HCT116 (cell line): ENCODE measurements at regions not wholly inside any gene's neighbourhood (a gene's known extent, or its start where the extent isn't known, plus 50 kb on each side); places are given as distances from the start of the nearest gene placed in this dataset.

Source experiments
- ATAC-seq: fragments of 200-7000 bp; cut with Tn5 transposase; 2 replicates; pipeline ENCODE4 v1.9.1; 2020; ENCODE audit warnings: mild to moderate bottlenecking, moderate library complexity
- BruUV-seq: library from RNA; stranded (reverse); fragments of 400-500 nt; replicated peaks from 2 replicates; lab custom pipeline; 2021; lab: Mats Ljungman, UMichigan
- CTCF ChIA-PET: fragments of 300-600 bp; sonication (Branson Sonifier 250); formaldehyde crosslinking; loops from one replicate; lab custom pipeline; 2021; ENCODE audit warnings: antibody characterized with exemption; lab: Charles Lee
- POLR2A ChIA-PET: fragments of 300-600, 350-600 bp; sonication (Branson Sonifier 250); formaldehyde crosslinking; loops from one replicate; lab custom pipeline; 2021; ENCODE audit warnings: antibody characterized with exemption; lab: Charles Lee
- RAD21 ChIA-PET, 2 experiments: fragments of 300-600 bp; sonication (Branson Sonifier 250); formaldehyde crosslinking; loops; one replicate each; lab custom pipeline; 2023; ENCODE audit warnings: low total read pairs in 2 of 2; ENCODE audit not compliant: uncharacterized antibody in 2 of 2, unreplicated experiment in 2 of 2, low non-redundant PET in 1 of 2; lab: Charles Lee
- DNase-seq: peaks from one replicate; pipeline ENCODE4 v3.0.0-alpha.2; 2010; ENCODE audit warnings: low read depth, low spot score
- H2AFZ ChIP-seq: fragments of 200-600 bp; shearing (Covaris generic), sonication (generic); 2 replicates; pipeline ENCODE4 v1.6.1; 2017; ENCODE audit warnings: low read depth, mixed run types, mixed read lengths, antibody characterized with exemption, low read length; ENCODE audit not compliant: poor library complexity, severe bottlenecking
- H3K27ac ChIP-seq: 2 replicates; pipeline ENCODE4 v1.5.1; 2012; ENCODE audit warnings: low read depth, low read length
- H3K27me3 ChIP-seq: fragments of 200-600 bp; sonication (generic); 2 replicates; pipeline ENCODE4 v1.6.1; 2016; ENCODE audit warnings: mixed run types, low read length, mixed read lengths; ENCODE audit not compliant: insufficient read depth
- H3K36me3 ChIP-seq, 2 experiments: fragments of 200-500 bp in 1 of 2; fragments of 200-600 bp in 1 of 2; sonication (Bioruptor generic) in 1 of 2; sonication (generic) in 1 of 2; 2 replicates each; pipeline versions ENCODE4 v1.5.1 to v1.6.1; 2014 to 2016; ENCODE audit warnings: low read length in 2 of 2, inconsistent platforms in 1 of 2, mixed read lengths in 1 of 2, mixed run types in 1 of 2; ENCODE audit not compliant: insufficient read depth in 2 of 2, control insufficient read depth in 1 of 2
- H3K4me1 ChIP-seq, 2 experiments: fragments of 200-600 bp in 1 of 2; sonication (generic) in 1 of 2; 2 replicates each; pipeline versions ENCODE4 v1.5.1 to v1.6.1; 2012 to 2017; ENCODE audit warnings: low read length in 2 of 2, inconsistent platforms in 1 of 2, mild to moderate bottlenecking in 1 of 2, mixed read lengths in 1 of 2, mixed run types in 1 of 2, moderate library complexity in 1 of 2; ENCODE audit not compliant: insufficient read depth in 2 of 2, control insufficient read depth in 1 of 2
- H3K4me2 ChIP-seq: fragments of 200-600 bp; sonication (generic); 2 replicates; pipeline ENCODE4 v1.6.1; 2017; ENCODE audit warnings: mixed run types, low read length, mixed read lengths
- H3K4me3 ChIP-seq, 2 experiments: fragments of 200-600 bp in 1 of 2; sonication (generic) in 1 of 2; replicated peaks in 1 of 2; 2 replicates each; pipeline ENCODE4 v1.5.1; 2011 to 2016; ENCODE audit warnings: low read length in 2 of 2, control low read depth in 1 of 2, low read depth in 1 of 2, mild to moderate bottlenecking in 1 of 2, mixed read lengths in 1 of 2, mixed run types in 1 of 2
- H3K79me2 ChIP-seq: fragments of 200-600 bp; sonication (generic); 2 replicates; pipeline ENCODE4 v1.6.1; 2017; ENCODE audit warnings: mild to moderate bottlenecking, mixed run types, low read length, moderate library complexity, mixed read lengths; ENCODE audit not compliant: insufficient read depth
- H3K9ac ChIP-seq: fragments of 200-600 bp; sonication (generic); 2 replicates; pipeline ENCODE4 v1.6.1; 2016; ENCODE audit warnings: low read length, mixed read lengths
- H3K9me2 ChIP-seq: fragments of 200-600 bp; sonication (generic), shearing (Covaris generic); 2 replicates; pipeline ENCODE4 v1.6.1; 2017; ENCODE audit warnings: mixed run types, mild to moderate bottlenecking, moderate library complexity; ENCODE audit not compliant: insufficient read depth
- H3K9me3 ChIP-seq, 2 experiments: fragments of 200-500 bp in 1 of 2; fragments of 200-600 bp in 1 of 2; sonication (Bioruptor generic) in 1 of 2; sonication (generic) in 1 of 2; 2 replicates each; pipeline ENCODE4 v1.6.1; 2014 to 2017; ENCODE audit warnings: low read length in 2 of 2, mixed read lengths in 2 of 2, inconsistent platforms in 1 of 2, low read depth in 1 of 2, mild to moderate bottlenecking in 1 of 2, mixed run types in 1 of 2, moderate library complexity in 1 of 2; ENCODE audit not compliant: control insufficient read depth in 1 of 2, insufficient read depth in 1 of 2
- H4K20me1 ChIP-seq: fragments of 200-600 bp; sonication (generic), shearing (Covaris generic); 2 replicates; pipeline ENCODE4 v1.6.1; 2017; ENCODE audit warnings: mixed run types, mild to moderate bottlenecking, moderate library complexity; ENCODE audit not compliant: insufficient read depth
- CBX3 ChIP-seq: IDR thresholded peaks from 2 replicates; pipeline ENCODE4 v1.6.1; 2012; ENCODE audit warnings: low read depth
- CEBPB ChIP-seq: IDR thresholded peaks from 2 replicates; pipeline ENCODE4 v1.6.1; 2012; ENCODE audit warnings: low read depth
- EGR1 ChIP-seq: IDR thresholded peaks from 2 replicates; pipeline ENCODE4 v1.6.1; 2012; ENCODE audit warnings: low read depth
- EZH2 ChIP-seq: fragments of 200-600 bp; sonication (generic); IDR thresholded peaks from 2 replicates; pipeline ENCODE4 v1.6.1; 2017; ENCODE audit warnings: antibody characterized with exemption, mixed run types
- POLR2AphosphoS5 ChIP-seq: IDR thresholded peaks from 2 replicates; pipeline ENCODE4 v1.6.1; 2011; ENCODE audit warnings: mild to moderate bottlenecking, low read depth, low read length, moderate library complexity
- SIN3A ChIP-seq: IDR thresholded peaks from 2 replicates; pipeline ENCODE4 v1.6.1; 2012; ENCODE audit warnings: low read depth
- SRF ChIP-seq: IDR thresholded peaks from 2 replicates; pipeline ENCODE4 v1.6.1; 2012; ENCODE audit warnings: low read depth
- TCF7L2 ChIP-seq: IDR thresholded peaks from 2 replicates; pipeline ENCODE4 v1.7.0; 2011; ENCODE audit warnings: borderline replicate concordance, inconsistent platforms; ENCODE audit not compliant: insufficient read depth, insufficient read length; ENCODE audit errors: extremely low read depth
- YY1 ChIP-seq: IDR thresholded peaks from 2 replicates; pipeline ENCODE4 v1.6.1; 2011; ENCODE audit warnings: low read length, low read depth, moderate library complexity, mild to moderate bottlenecking; ENCODE audit not compliant: insufficient replicate concordance; ENCODE audit errors: extremely low read depth
- ZFX ChIP-seq: fragments of 450-650 bp; IDR thresholded peaks from 2 replicates; pipeline ENCODE4 v1.6.1; 2017
- ZNF274 ChIP-seq: fragments of 200-500 bp; sonication (Bioruptor generic); IDR thresholded peaks from 2 replicates; pipeline ENCODE4 v1.6.1; 2014; ENCODE audit warnings: mild to moderate bottlenecking, low read depth, low read length, inconsistent platforms
- intact Hi-C: fragments of 100-400 bp; cut with micrococcal nuclease; formaldehyde crosslinking; loops from 2 replicates; pipeline ENCODE4 v1.10.0; 2022
- TF ChIP-seq, protein P1 (sequence below): IDR thresholded peaks from 2 replicates; pipeline ENCODE4 v1.6.1; 2011; ENCODE audit warnings: mild to moderate bottlenecking, low read length, moderate library complexity; ENCODE audit not compliant: insufficient replicate concordance; ENCODE audit errors: extremely low read depth
- TF ChIP-seq, protein P2 (sequence below), 3 experiments: fragments of 200-600 bp in 1 of 3; sonication (generic) in 1 of 3; IDR thresholded peaks in 2 of 3; conservative IDR thresholded peaks in 1 of 3; 2 replicates each; pipeline ENCODE4 v1.5.1; 2012 to 2017; ENCODE audit warnings: low read depth in 2 of 3, low read length in 2 of 3, antibody characterized with exemption in 1 of 3, borderline replicate concordance in 1 of 3, control low read depth in 1 of 3, mild to moderate bottlenecking in 1 of 3, mixed read lengths in 1 of 3, mixed run types in 1 of 3, moderate library complexity in 1 of 3; ENCODE audit not compliant: insufficient read depth in 1 of 3

GRCh38 chr12:127820846-127821245, 446.1 kb upstream of the TMEM132C start:
- H3K4me3 ChIP-seq = no peak overlapping the region
- no peak for TF ChIP-seq SRF
- TF ChIP-seq TCF7L2 = no peak
- TF ChIP-seq, protein P1, sequence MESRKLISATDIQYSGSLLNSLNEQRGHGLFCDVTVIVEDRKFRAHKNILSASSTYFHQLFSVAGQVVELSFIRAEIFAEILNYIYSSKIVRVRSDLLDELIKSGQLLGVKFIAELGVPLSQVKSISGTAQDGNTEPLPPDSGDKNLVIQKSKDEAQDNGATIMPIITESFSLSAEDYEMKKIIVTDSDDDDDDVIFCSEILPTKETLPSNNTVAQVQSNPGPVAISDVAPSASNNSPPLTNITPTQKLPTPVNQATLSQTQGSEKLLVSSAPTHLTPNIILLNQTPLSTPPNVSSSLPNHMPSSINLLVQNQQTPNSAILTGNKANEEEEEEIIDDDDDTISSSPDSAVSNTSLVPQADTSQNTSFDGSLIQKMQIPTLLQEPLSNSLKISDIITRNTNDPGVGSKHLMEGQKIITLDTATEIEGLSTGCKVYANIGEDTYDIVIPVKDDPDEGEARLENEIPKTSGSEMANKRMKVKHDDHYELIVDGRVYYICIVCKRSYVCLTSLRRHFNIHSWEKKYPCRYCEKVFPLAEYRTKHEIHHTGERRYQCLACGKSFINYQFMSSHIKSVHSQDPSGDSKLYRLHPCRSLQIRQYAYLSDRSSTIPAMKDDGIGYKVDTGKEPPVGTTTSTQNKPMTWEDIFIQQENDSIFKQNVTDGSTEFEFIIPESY = no peak
- no peak for TF ChIP-seq CEBPB
- no peak for TF ChIP-seq ZFX
- TF ChIP-seq YY1 = no peak
- no peak for TF ChIP-seq SIN3A
- no peak overlapping the region for H3K27ac ChIP-seq
- no peaks in the 10 kb centered on the region for H3K79me2 ChIP-seq
- H3K4me2 ChIP-seq = no peak overlapping the region
- ATAC-seq = no peak
- no peaks in the 10 kb centered on the region for H3K4me1 ChIP-seq
- no peak overlapping the region for H2AFZ ChIP-seq
- BruUV-seq = no TSS peak
- ChIA-PET RAD21 (no interaction called here), CTCF (no interaction called here), POLR2A (no interaction called here)
- peaks cover 0 to 12% of the 10 kb centered on the region in 2 experiments; a peak in 2 of 4 replicates for H3K9me3 ChIP-seq
- intact Hi-C loops = no loop called here
- H3K36me3 ChIP-seq = no peaks in the 10 kb centered on the region
- H3K27me3 ChIP-seq = no peaks in the 10 kb centered on the region
- no peak overlapping the region for H3K9ac ChIP-seq
- H3K9me2 ChIP-seq = no peaks in the 10 kb centered on the region
- H4K20me1 ChIP-seq = no peaks in the 10 kb centered on the region
- DNase-seq = no peak

DNA sequence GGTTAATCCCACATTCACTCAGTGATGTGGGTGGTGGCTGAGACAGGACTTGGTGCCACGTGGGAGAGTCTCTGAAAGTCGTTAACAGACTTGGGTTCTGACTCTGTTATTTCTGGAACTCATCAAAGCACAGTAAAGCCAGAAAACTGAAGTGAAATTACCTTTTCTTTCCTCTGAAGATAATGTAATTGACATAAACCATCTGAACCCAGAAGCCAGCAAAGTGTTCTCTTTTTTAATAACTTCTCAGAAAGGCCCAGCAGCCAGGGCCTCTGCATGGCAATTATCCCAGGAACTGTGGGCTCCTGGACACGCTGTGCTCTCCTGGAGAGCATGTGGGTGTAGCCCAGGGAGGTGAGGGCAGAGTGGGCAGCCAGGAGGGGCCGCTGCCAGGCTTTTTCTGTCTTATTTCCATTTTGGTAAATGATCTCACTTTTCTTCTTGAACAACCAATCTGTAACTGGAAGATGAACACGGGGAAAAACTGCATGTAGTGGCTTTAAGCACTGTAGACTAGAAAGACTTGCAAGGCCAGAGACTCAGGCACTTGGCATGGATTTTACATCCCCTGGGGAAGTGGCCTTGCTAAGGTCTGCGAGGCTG, 444.1 kb upstream of the TMEM132C start:
- peaks cover 0 to 27% of the 10 kb centered on the region in 2 experiments; a peak in 2 of 4 replicates for H3K9me3 ChIP-seq
- RAD21 ChIA-PET = no interaction called here
- H3K27me3 ChIP-seq = no peaks in the 10 kb centered on the region
- CTCF ChIA-PET = no interaction called here
- intact Hi-C loops = no loop called here
- no peaks in the 10 kb centered on the region for H3K9me2 ChIP-seq
- H3K36me3 ChIP-seq = no peaks in the 10 kb centered on the region
- ATAC-seq = no peak
- H3K79me2 ChIP-seq = no peaks in the 10 kb centered on the region
- H3K4me1 ChIP-seq = no peaks in the 10 kb centered on the region
- no peak overlapping the region for H3K9ac ChIP-seq
- no peak overlapping the region for H3K4me2 ChIP-seq
- no peaks in the 10 kb centered on the region for H4K20me1 ChIP-seq
- no TSS peak for BruUV-seq
- no peak overlapping the region for H3K27ac ChIP-seq
- no peak for DNase-seq
- no peak overlapping the region for H2AFZ ChIP-seq
- no peak overlapping the region for H3K4me3 ChIP-seq
- POLR2A ChIA-PET = no interaction called here
- TF ChIP-seq EZH2 (no peak), SRF (no peak), ZFX (no peak), TCF7L2 (no peak), ZNF274 (no peak), CBX3 (no peak), POLR2AphosphoS5 (no peak), SIN3A (no peak), EGR1 (no peak)
- TF ChIP-seq, protein P1 = no peak
- TF ChIP-seq, protein P2, sequence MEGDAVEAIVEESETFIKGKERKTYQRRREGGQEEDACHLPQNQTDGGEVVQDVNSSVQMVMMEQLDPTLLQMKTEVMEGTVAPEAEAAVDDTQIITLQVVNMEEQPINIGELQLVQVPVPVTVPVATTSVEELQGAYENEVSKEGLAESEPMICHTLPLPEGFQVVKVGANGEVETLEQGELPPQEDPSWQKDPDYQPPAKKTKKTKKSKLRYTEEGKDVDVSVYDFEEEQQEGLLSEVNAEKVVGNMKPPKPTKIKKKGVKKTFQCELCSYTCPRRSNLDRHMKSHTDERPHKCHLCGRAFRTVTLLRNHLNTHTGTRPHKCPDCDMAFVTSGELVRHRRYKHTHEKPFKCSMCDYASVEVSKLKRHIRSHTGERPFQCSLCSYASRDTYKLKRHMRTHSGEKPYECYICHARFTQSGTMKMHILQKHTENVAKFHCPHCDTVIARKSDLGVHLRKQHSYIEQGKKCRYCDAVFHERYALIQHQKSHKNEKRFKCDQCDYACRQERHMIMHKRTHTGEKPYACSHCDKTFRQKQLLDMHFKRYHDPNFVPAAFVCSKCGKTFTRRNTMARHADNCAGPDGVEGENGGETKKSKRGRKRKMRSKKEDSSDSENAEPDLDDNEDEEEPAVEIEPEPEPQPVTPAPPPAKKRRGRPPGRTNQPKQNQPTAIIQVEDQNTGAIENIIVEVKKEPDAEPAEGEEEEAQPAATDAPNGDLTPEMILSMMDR (IDR thresholded peaks at IDR 0.05 in 2 of 3, conservative IDR thresholded peaks at IDR 0.05 in 1 of 3; ENCODE audit: borderline replicate concordance in 1 of 3, insufficient read depth in 1 of 3, low read depth in 2 of 3, low read length in 2 of 3) = no peak
